ENCODE measurements at regions not wholly inside any gene's neighbourhood (a gene's known extent, or its start where the extent isn't known, plus 50 kb on each side); places are given as distances from the start of the nearest gene placed in this dataset.

- ChIA-PET POLR2A (no interaction called here), CTCF (interaction anchor here (0.7 to 1.4 kb wide), 2 partner anchors 9 to 20 kb away, joined by 3 read pairs; no protein-coding TSS in a partner anchor)
- H3K4me3 ChIP-seq (ENCODE audit: low read depth, low read length): no peak overlapping the region
- TF ChIP-seq CTCF (IDR thresholded peaks at IDR 0.05; ENCODE audit: low read depth, low read length): no peak
- DNase-seq (ENCODE audit: low read depth, low spot score): no peak
- peaks cover 14% of the 10 kb centered on the region for H3K27me3 ChIP-seq (ENCODE audit: control insufficient read depth, insufficient read depth, low read length)
- no peaks in the 10 kb centered on the region for H3K9me3 ChIP-seq (ENCODE audit: control insufficient read depth, insufficient read depth, low read length)
- H3K27ac ChIP-seq (ENCODE audit: low read depth, low read length): no peak overlapping the region
These were observed 89.7 kb upstream of the SEC11C start for GRCh38 chr18:59049721-59050660.

GRCh38 chr18:59050661-59051057 is 89.0 kb upstream of the SEC11C start:
- TF ChIP-seq CTCF (IDR thresholded peaks at IDR 0.05; ENCODE audit: low read depth, low read length): no peak
- CTCF ChIA-PET: interaction anchor here (0.7 to 1.4 kb wide), 2 partner anchors 9 to 20 kb away, joined by 3 read pairs; no protein-coding TSS in a partner anchor
- POLR2A ChIA-PET: no interaction called here

GRCh38 chr18:59051470-59052165 is 88.1 kb upstream of the SEC11C start:
- Histone ChIP-seq H3K4me3 (ENCODE audit: low read depth, low read length) (no peak overlapping the region), H3K27ac (ENCODE audit: low read depth, low read length) (no peak overlapping the region), H3K27me3 (ENCODE audit: control insufficient read depth, insufficient read depth, low read length) (peaks cover 14% of the 10 kb centered on the region), H3K9me3 (ENCODE audit: control insufficient read depth, insufficient read depth, low read length) (no peaks in the 10 kb centered on the region)
- TF ChIP-seq CTCF (IDR thresholded peaks at IDR 0.05; ENCODE audit: low read depth, low read length): no peak
- DNase-seq (ENCODE audit: low read depth, low spot score): no peak
- ChIA-PET POLR2A (no interaction called here), CTCF (interaction anchor here (1.4 kb wide), 1 partner anchor 19 kb away, joined by 3 read pairs; no protein-coding TSS in a partner anchor)

More at GRCh38 chr18:59050661-59051057, 89.0 kb upstream of the SEC11C start:
- Histone ChIP-seq H3K4me3 (ENCODE audit: low read depth, low read length) (no peak overlapping the region), H3K9me3 (ENCODE audit: control insufficient read depth, insufficient read depth, low read length) (no peaks in the 10 kb centered on the region), H3K27ac (ENCODE audit: low read depth, low read length) (no peak overlapping the region), H3K27me3 (ENCODE audit: control insufficient read depth, insufficient read depth, low read length) (peaks cover 14% of the 10 kb centered on the region)
- no peak for DNase-seq (ENCODE audit: low read depth, low spot score)

GRCh38 chr18:59052965-59053820 is 86.5 kb upstream of the SEC11C start:
- Histone ChIP-seq H3K4me3 (ENCODE audit: low read depth, low read length) (no peak overlapping the region), H3K27me3 (ENCODE audit: control insufficient read depth, insufficient read depth, low read length) (peaks cover 13% of the 10 kb centered on the region), H3K9me3 (ENCODE audit: control insufficient read depth, insufficient read depth, low read length) (no peaks in the 10 kb centered on the region), H3K27ac (ENCODE audit: low read depth, low read length) (no peak overlapping the region)
- POLR2A ChIA-PET: no interaction called here
- CTCF ChIA-PET: interaction anchor here (0.7 kb wide), 2 partner anchors 224 to 272 kb away, joined by 3 to 4 read pairs; no protein-coding TSS in a partner anchor
- DNase-seq (ENCODE audit: low read depth, low spot score): no peak
- no peak for TF ChIP-seq CTCF (IDR thresholded peaks at IDR 0.05; ENCODE audit: low read depth, low read length)
